ENCODE measurements at regions not wholly inside any gene's neighbourhood (a gene's known extent, or its start where the extent isn't known, plus 50 kb on each side); places are given as distances from the start of the nearest gene placed in this dataset.

GRCh38 chr6:15801912-15802311, 139.1 kb upstream of the DTNBP1 start:
- Mint-ChIP-seq H3K4me3 (ENCODE audit: unreplicated experiment) (no peak overlapping the region), H3K9me3 (ENCODE audit: unreplicated experiment) (peaks cover 22% of the 10 kb centered on the region), H3K27me3 (ENCODE audit: insufficient read depth, unreplicated experiment) (no peaks in the 10 kb centered on the region), H3K27ac (ENCODE audit: unreplicated experiment) (no peak overlapping the region), H3K36me3 (ENCODE audit: insufficient read depth, unreplicated experiment) (no peaks in the 10 kb centered on the region), H3K4me1 (ENCODE audit: low read depth, unreplicated experiment) (no peaks in the 10 kb centered on the region)
- POLR2A ChIA-PET: no interaction called here
- no peaks in the 10 kb centered on the region; the same call in 1 of the 2 replicates for H3K27me3 ChIP-seq (replicated peaks; ENCODE audit: control insufficient read depth, insufficient read depth, low read length)
- H3K9me3 ChIP-seq: no peaks in the 10 kb centered on the region
- CTCF ChIA-PET: no interaction called here
- no peak overlapping the region for H3K4me3 ChIP-seq (ENCODE audit: low read depth, low read length)
- no peak for TF ChIP-seq CTCF (IDR thresholded peaks at IDR 0.05; ENCODE audit: insufficient read depth in 1 of 2, low read depth in 1 of 2, low read length in 1 of 2, severe bottlenecking in 1 of 2, unreplicated experiment in 1 of 2)
- no peaks in the 10 kb centered on the region for H3K4me1 ChIP-seq
- BruUV-seq (replicated peaks): no TSS peak
- intact Hi-C loops (cut with micrococcal nuclease; ENCODE audit: unreplicated experiment): no loop called here
- no peak for DNase-seq
- H3K36me3 ChIP-seq (ENCODE audit: control insufficient read depth, insufficient read depth, low read length): no peaks in the 10 kb centered on the region

GRCh38 chr6:15800841-15801617, 138.2 kb upstream of the DTNBP1 start:
- Histone ChIP-seq H3K36me3 (ENCODE audit: control insufficient read depth, insufficient read depth, low read length) (no peaks in the 10 kb centered on the region), H3K9me3 (no peaks in the 10 kb centered on the region), H3K27me3 (replicated peaks; ENCODE audit: control insufficient read depth, insufficient read depth, low read length) (no peaks in the 10 kb centered on the region; the same call in 1 of the 2 replicates), H3K4me3 (ENCODE audit: low read depth, low read length) (no peak overlapping the region), H3K4me1 (no peaks in the 10 kb centered on the region)
- H3K4me1 Mint-ChIP-seq (ENCODE audit: low read depth, unreplicated experiment): no peaks in the 10 kb centered on the region
- no peak for TF ChIP-seq CTCF (IDR thresholded peaks at IDR 0.05; ENCODE audit: insufficient read depth in 1 of 2, low read depth in 1 of 2, low read length in 1 of 2, severe bottlenecking in 1 of 2, unreplicated experiment in 1 of 2)
- H3K36me3 Mint-ChIP-seq (ENCODE audit: insufficient read depth, unreplicated experiment): no peaks in the 10 kb centered on the region
- H3K27me3 Mint-ChIP-seq (ENCODE audit: insufficient read depth, unreplicated experiment): no peaks in the 10 kb centered on the region
- H3K27ac Mint-ChIP-seq (ENCODE audit: unreplicated experiment): no peak overlapping the region
- H3K9me3 Mint-ChIP-seq (ENCODE audit: unreplicated experiment): peaks cover 26% of the 10 kb centered on the region
- DNase-seq: no peak
- H3K4me3 Mint-ChIP-seq (ENCODE audit: unreplicated experiment): no peak overlapping the region
- CTCF ChIA-PET: no interaction called here
- intact Hi-C loops (cut with micrococcal nuclease; ENCODE audit: unreplicated experiment): no loop called here
- BruUV-seq (replicated peaks): no TSS peak
- POLR2A ChIA-PET: no interaction called here

- no peak overlapping the region for H3K27ac Mint-ChIP-seq (ENCODE audit: unreplicated experiment)
- CTCF ChIA-PET: no interaction called here
- no TSS peak for BruUV-seq (replicated peaks)
- Histone ChIP-seq H3K36me3 (ENCODE audit: control insufficient read depth, insufficient read depth, low read length) (no peaks in the 10 kb centered on the region), H3K9me3 (no peaks in the 10 kb centered on the region), H3K4me1 (peaks cover 3% of the 10 kb centered on the region), H3K27me3 (replicated peaks; ENCODE audit: control insufficient read depth, insufficient read depth, low read length) (no peaks in the 10 kb centered on the region; the same call in 1 of the 2 replicates), H3K4me3 (ENCODE audit: low read depth, low read length) (no peak overlapping the region)
- no peak overlapping the region for H3K4me3 Mint-ChIP-seq (ENCODE audit: unreplicated experiment)
- intact Hi-C loops (cut with micrococcal nuclease; ENCODE audit: unreplicated experiment): no loop called here
- TF ChIP-seq CTCF (IDR thresholded peaks at IDR 0.05; ENCODE audit: insufficient read depth in 1 of 2, low read depth in 1 of 2, low read length in 1 of 2, severe bottlenecking in 1 of 2, unreplicated experiment in 1 of 2): no peak
- H3K9me3 Mint-ChIP-seq (ENCODE audit: unreplicated experiment): peaks cover 26% of the 10 kb centered on the region
- no peaks in the 10 kb centered on the region for H3K27me3 Mint-ChIP-seq (ENCODE audit: insufficient read depth, unreplicated experiment)
- POLR2A ChIA-PET: no interaction called here
- DNase-seq: no peak
- H3K4me1 Mint-ChIP-seq (ENCODE audit: low read depth, unreplicated experiment): peaks cover 5% of the 10 kb centered on the region
- H3K36me3 Mint-ChIP-seq (ENCODE audit: insufficient read depth, unreplicated experiment): no peaks in the 10 kb centered on the region
Measured at GRCh38 chr6:15798533-15799255, 135.9 kb upstream of the DTNBP1 start.
